Activated CD4-positive, alpha-beta memory T cell treated with anti-CD3 and anti-CD28 coated beads for 36 hours (primary cell): ENCODE measurements at regions not wholly inside any gene's neighbourhood (a gene's known extent, or its start where the extent isn't known, plus 50 kb on each side); places are given as distances from the start of the nearest gene placed in this dataset.

ENCODE experiments used
- CTCF ChIA-PET: fragments of 350-600 bp; sonication (Branson Sonifier 250); formaldehyde crosslinking; loops from one replicate; lab custom pipeline; 2021; ENCODE audit warnings: antibody characterized with exemption, inconsistent platforms; lab: Charles Lee
- POLR2A ChIA-PET: fragments of 350-600 bp; sonication (Branson Sonifier 250); formaldehyde crosslinking; loops from one replicate; lab custom pipeline; 2021; ENCODE audit warnings: antibody characterized with exemption; lab: Charles Lee
- DNase-seq: peaks from one replicate; pipeline ENCODE4 v3.0.0-alpha.2; 2020
- H3K27ac Mint-ChIP-seq: one replicate; pipeline ENCODE4 v1.8.0; 2021; ENCODE audit warnings: mixed read lengths
- H3K27me3 Mint-ChIP-seq: one replicate; pipeline ENCODE4 v1.8.0; 2021; ENCODE audit warnings: mixed read lengths
- H3K36me3 Mint-ChIP-seq: one replicate; pipeline ENCODE4 v1.8.0; 2021; ENCODE audit warnings: mixed read lengths
- H3K4me1 Mint-ChIP-seq: one replicate; pipeline ENCODE4 v1.8.0; 2021; ENCODE audit warnings: low read depth, mixed read lengths
- H3K4me3 Mint-ChIP-seq: one replicate; pipeline ENCODE4 v1.8.0; 2021; ENCODE audit warnings: mild to moderate bottlenecking, mixed read lengths
- H3K9me3 Mint-ChIP-seq: one replicate; pipeline ENCODE4 v1.8.0; 2021; ENCODE audit warnings: mixed read lengths
- intact Hi-C: fragments of 100-400 bp; cut with micrococcal nuclease; formaldehyde crosslinking; loops from one replicate; pipeline ENCODE4 v1.15.1; 2023

GRCh38 chrX:121949041-121949760, 901.8 kb downstream of the GLUD2 start:
- H3K9me3 Mint-ChIP-seq, result no peaks in the 10 kb centered on the region
- CTCF ChIA-PET, result no interaction called here

GRCh38 chrX:121958886-121959285, 911.5 kb downstream of the GLUD2 start:
- no peaks in the 10 kb centered on the region for H3K9me3 Mint-ChIP-seq
- no peaks in the 10 kb centered on the region for H3K4me1 Mint-ChIP-seq
- H3K27me3 Mint-ChIP-seq, result no peaks in the 10 kb centered on the region
- no peaks in the 10 kb centered on the region for H3K36me3 Mint-ChIP-seq
- no peak for DNase-seq
- intact Hi-C loops, result no loop called here
- POLR2A ChIA-PET, result no interaction called here
- H3K27ac Mint-ChIP-seq, result no peak overlapping the region
- H3K4me3 Mint-ChIP-seq, result no peak overlapping the region
- CTCF ChIA-PET, result no interaction called here

More at GRCh38 chrX:121949041-121949760, 901.8 kb downstream of the GLUD2 start:
- intact Hi-C loops, result no loop called here
- Mint-ChIP-seq H3K27ac (no peak overlapping the region), H3K4me1 (no peaks in the 10 kb centered on the region), H3K4me3 (no peak overlapping the region), H3K27me3 (no peaks in the 10 kb centered on the region), H3K36me3 (no peaks in the 10 kb centered on the region)
- POLR2A ChIA-PET, result no interaction called here
- DNase-seq, result no peak

- H3K4me1 Mint-ChIP-seq, result no peaks in the 10 kb centered on the region
- H3K36me3 Mint-ChIP-seq, result no peaks in the 10 kb centered on the region
- ChIA-PET POLR2A (no interaction called here), CTCF (no interaction called here)
- H3K4me3 Mint-ChIP-seq, result no peak overlapping the region
- no peaks in the 10 kb centered on the region for H3K9me3 Mint-ChIP-seq
- DNase-seq, result no peak
- H3K27ac Mint-ChIP-seq, result no peak overlapping the region
- intact Hi-C loops, result no loop called here
- no peaks in the 10 kb centered on the region for H3K27me3 Mint-ChIP-seq
These were observed 928.3 kb downstream of the GLUD2 start for GRCh38 chrX:121975671-121976070.

- no peaks in the 10 kb centered on the region for H3K36me3 Mint-ChIP-seq
- no peak overlapping the region for H3K4me3 Mint-ChIP-seq
- no peak overlapping the region for H3K27ac Mint-ChIP-seq
- intact Hi-C loops, result no loop called here
- no peak for DNase-seq
- CTCF ChIA-PET, result no interaction called here
- POLR2A ChIA-PET, result no interaction called here
- H3K9me3 Mint-ChIP-seq, result no peaks in the 10 kb centered on the region
- no peaks in the 10 kb centered on the region for H3K27me3 Mint-ChIP-seq
- H3K4me1 Mint-ChIP-seq, result no peaks in the 10 kb centered on the region
These were observed 939.8 kb downstream of the GLUD2 start for GRCh38 chrX:121987163-121987562.

- H3K27ac Mint-ChIP-seq, result no peak overlapping the region
- H3K4me1 Mint-ChIP-seq, result no peaks in the 10 kb centered on the region
- intact Hi-C loops, result no loop called here
- no peaks in the 10 kb centered on the region for H3K9me3 Mint-ChIP-seq
- H3K27me3 Mint-ChIP-seq, result no peaks in the 10 kb centered on the region
- H3K4me3 Mint-ChIP-seq, result no peak overlapping the region
- POLR2A ChIA-PET, result no interaction called here
- no peaks in the 10 kb centered on the region for H3K36me3 Mint-ChIP-seq
- no peak for DNase-seq
- CTCF ChIA-PET, result no interaction called here
These were observed 940.4 kb downstream of the GLUD2 start for GRCh38 chrX:121987835-121988234.

- DNase-seq, result no peak
- CTCF ChIA-PET, result no interaction called here
- no peaks in the 10 kb centered on the region for H3K9me3 Mint-ChIP-seq
- H3K36me3 Mint-ChIP-seq, result no peaks in the 10 kb centered on the region
- intact Hi-C loops, result no loop called here
- no peaks in the 10 kb centered on the region for H3K27me3 Mint-ChIP-seq
- H3K4me3 Mint-ChIP-seq, result no peak overlapping the region
- no peak overlapping the region for H3K27ac Mint-ChIP-seq
- POLR2A ChIA-PET, result no interaction called here
- H3K4me1 Mint-ChIP-seq, result no peaks in the 10 kb centered on the region
These were observed 956.7 kb downstream of the GLUD2 start for GRCh38 chrX:122004127-122004526.

GRCh38 chrX:122026665-122027064, 979.3 kb downstream of the GLUD2 start:
- H3K4me3 Mint-ChIP-seq, result no peak overlapping the region
- no peak for DNase-seq
- CTCF ChIA-PET, result no interaction called here
- H3K4me1 Mint-ChIP-seq, result no peaks in the 10 kb centered on the region
- POLR2A ChIA-PET, result no interaction called here
- no peak overlapping the region for H3K27ac Mint-ChIP-seq
- no peaks in the 10 kb centered on the region for H3K36me3 Mint-ChIP-seq
- intact Hi-C loops, result no loop called here
- no peaks in the 10 kb centered on the region for H3K27me3 Mint-ChIP-seq
- H3K9me3 Mint-ChIP-seq, result no peaks in the 10 kb centered on the region

- Mint-ChIP-seq H3K27me3 (no peaks in the 10 kb centered on the region), H3K9me3 (no peaks in the 10 kb centered on the region), H3K27ac (no peak overlapping the region), H3K36me3 (no peaks in the 10 kb centered on the region), H3K4me3 (no peak overlapping the region), H3K4me1 (no peaks in the 10 kb centered on the region)
- POLR2A ChIA-PET, result no interaction called here
- DNase-seq, result no peak
- CTCF ChIA-PET, result no interaction called here
- intact Hi-C loops, result no loop called here
These were observed 998.8 kb downstream of the GLUD2 start for GRCh38 chrX:122046226-122046625.

GRCh38 chrX:122046815-122047214, 999.4 kb downstream of the GLUD2 start:
- POLR2A ChIA-PET, result no interaction called here
- Mint-ChIP-seq H3K27me3 (no peaks in the 10 kb centered on the region), H3K36me3 (no peaks in the 10 kb centered on the region), H3K27ac (no peak overlapping the region), H3K4me1 (no peaks in the 10 kb centered on the region), H3K9me3 (no peaks in the 10 kb centered on the region), H3K4me3 (no peak overlapping the region)
- DNase-seq, result no peak
- intact Hi-C loops, result no loop called here
- CTCF ChIA-PET, result no interaction called here

GRCh38 chrX:122047261-122047660, 999.9 kb downstream of the GLUD2 start:
- no peak overlapping the region for H3K4me3 Mint-ChIP-seq
- H3K27me3 Mint-ChIP-seq, result no peaks in the 10 kb centered on the region
- no peak for DNase-seq
- no peak overlapping the region for H3K27ac Mint-ChIP-seq
- intact Hi-C loops, result no loop called here
- H3K36me3 Mint-ChIP-seq, result no peaks in the 10 kb centered on the region
- POLR2A ChIA-PET, result no interaction called here
- H3K4me1 Mint-ChIP-seq, result no peaks in the 10 kb centered on the region
- H3K9me3 Mint-ChIP-seq, result no peaks in the 10 kb centered on the region
- CTCF ChIA-PET, result no interaction called here

- Mint-ChIP-seq H3K4me3 (no peak overlapping the region), H3K4me1 (no peaks in the 10 kb centered on the region), H3K27me3 (no peaks in the 10 kb centered on the region), H3K9me3 (no peaks in the 10 kb centered on the region), H3K36me3 (no peaks in the 10 kb centered on the region), H3K27ac (no peak overlapping the region)
- DNase-seq, result no peak
- ChIA-PET POLR2A (no interaction called here), CTCF (no interaction called here)
- intact Hi-C loops, result no loop called here
These were observed 1008.0 kb downstream of the GLUD2 start for GRCh38 chrX:122055460-122055859.

GRCh38 chrX:122055979-122056715, 1008.7 kb downstream of the GLUD2 start:
- POLR2A ChIA-PET, result no interaction called here
- H3K27ac Mint-ChIP-seq, result no peak overlapping the region
- intact Hi-C loops, result no loop called here

GRCh38 chrX:122076241-122076640, 1028.8 kb downstream of the GLUD2 start:
- Mint-ChIP-seq H3K4me1 (no peaks in the 10 kb centered on the region), H3K27ac (no peak overlapping the region), H3K27me3 (no peaks in the 10 kb centered on the region), H3K4me3 (no peak overlapping the region), H3K36me3 (no peaks in the 10 kb centered on the region), H3K9me3 (peaks cover 2% of the 10 kb centered on the region)
- intact Hi-C loops, result no loop called here
- no peak for DNase-seq
- ChIA-PET POLR2A (no interaction called here), CTCF (no interaction called here)

More at GRCh38 chrX:122055979-122056715, 1008.7 kb downstream of the GLUD2 start:
- Mint-ChIP-seq H3K4me3 (no peak overlapping the region), H3K27me3 (no peaks in the 10 kb centered on the region), H3K36me3 (no peaks in the 10 kb centered on the region), H3K4me1 (no peaks in the 10 kb centered on the region), H3K9me3 (no peaks in the 10 kb centered on the region)
- DNase-seq, result no peak
- CTCF ChIA-PET, result no interaction called here
